ENCODE measurements at regions not wholly inside any gene's neighbourhood (a gene's known extent, or its start where the extent isn't known, plus 50 kb on each side); places are given as distances from the start of the nearest gene placed in this dataset.

DNA sequence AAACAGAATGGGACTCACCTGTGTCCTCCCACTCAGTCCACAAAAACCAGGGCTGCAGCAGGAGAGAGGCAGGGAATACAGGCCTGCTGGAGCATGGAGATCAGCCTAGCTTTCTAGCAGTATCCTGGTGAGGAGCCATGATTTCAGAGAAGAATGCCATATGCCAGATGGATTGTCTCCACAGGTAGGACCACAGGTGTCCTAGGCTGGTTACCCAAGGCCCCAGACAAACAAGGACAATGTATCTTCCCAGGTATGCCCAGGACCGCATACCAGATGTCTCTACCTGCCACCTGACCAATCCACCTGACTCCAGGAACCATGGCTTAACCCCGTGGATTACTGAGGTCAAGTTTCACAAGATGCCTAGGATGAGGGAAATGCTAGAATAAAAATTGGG is 295.4 kb upstream of the NPSR1 start:
- no peak overlapping the region for H3K9ac ChIP-seq (ENCODE audit: low read depth, low read length)
- no peaks in the 10 kb centered on the region for H3K4me1 ChIP-seq (ENCODE audit: insufficient read depth, low read length)
- H3K4me3 ChIP-seq (ENCODE audit: low read length), result no peak overlapping the region
- H3K36me3 ChIP-seq (ENCODE audit: insufficient read depth, low read depth, low read length), result no peaks in the 10 kb centered on the region
- H3K9me3 ChIP-seq (ENCODE audit: insufficient read depth, low read depth, low read length), result no peaks in the 10 kb centered on the region
- H3K27ac ChIP-seq (ENCODE audit: low read length), result no peak overlapping the region
- peaks cover 26% of the 10 kb centered on the region for H3K27me3 ChIP-seq (ENCODE audit: insufficient read depth, low read length)

DNA sequence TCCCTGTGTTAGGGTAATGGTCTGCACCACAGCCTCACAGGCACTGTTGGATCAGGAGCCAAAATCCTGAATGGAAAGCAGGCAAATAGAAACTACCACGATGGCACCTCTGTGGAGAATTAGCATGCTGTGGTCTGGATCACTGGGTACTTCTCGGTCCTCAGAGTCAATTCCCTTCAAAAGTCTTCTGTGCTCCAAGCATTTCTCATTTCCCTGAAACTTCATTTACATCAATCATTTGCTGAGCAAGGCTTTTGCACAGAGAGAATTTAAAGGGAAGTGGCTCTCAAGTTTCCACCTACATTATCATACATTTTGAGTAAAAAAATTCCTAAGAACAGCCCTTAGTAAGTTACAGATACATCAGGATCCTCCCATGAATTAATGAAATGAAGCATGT is 293.9 kb upstream of the NPSR1 start:
- Histone ChIP-seq H3K27me3 (ENCODE audit: insufficient read depth, low read length) (peaks cover 10% of the 10 kb centered on the region), H3K4me3 (ENCODE audit: low read length) (no peak overlapping the region), H3K36me3 (ENCODE audit: insufficient read depth, low read depth, low read length) (no peaks in the 10 kb centered on the region), H3K9ac (ENCODE audit: low read depth, low read length) (no peak overlapping the region), H3K27ac (ENCODE audit: low read length) (no peak overlapping the region), H3K9me3 (ENCODE audit: insufficient read depth, low read depth, low read length) (no peaks in the 10 kb centered on the region), H3K4me1 (ENCODE audit: insufficient read depth, low read length) (no peaks in the 10 kb centered on the region)

GRCh38 chr7:34365011-34365410 is 293.0 kb upstream of the NPSR1 start:
- Histone ChIP-seq H3K4me1 (ENCODE audit: insufficient read depth, low read length) (no peaks in the 10 kb centered on the region), H3K27me3 (ENCODE audit: insufficient read depth, low read length) (peaks cover 2% of the 10 kb centered on the region), H3K9ac (ENCODE audit: low read depth, low read length) (no peak overlapping the region), H3K9me3 (ENCODE audit: insufficient read depth, low read depth, low read length) (no peaks in the 10 kb centered on the region), H3K27ac (ENCODE audit: low read length) (no peak overlapping the region), H3K36me3 (ENCODE audit: insufficient read depth, low read depth, low read length) (no peaks in the 10 kb centered on the region), H3K4me3 (ENCODE audit: low read length) (no peak overlapping the region)

GRCh38 chr7:34365611-34366010 is 292.4 kb upstream of the NPSR1 start:
- Histone ChIP-seq H3K4me3 (ENCODE audit: low read length) (no peak overlapping the region), H3K4me1 (ENCODE audit: insufficient read depth, low read length) (no peaks in the 10 kb centered on the region), H3K9me3 (ENCODE audit: insufficient read depth, low read depth, low read length) (no peaks in the 10 kb centered on the region), H3K27ac (ENCODE audit: low read length) (no peak overlapping the region), H3K9ac (ENCODE audit: low read depth, low read length) (no peak overlapping the region), H3K27me3 (ENCODE audit: insufficient read depth, low read length) (no peaks in the 10 kb centered on the region), H3K36me3 (ENCODE audit: insufficient read depth, low read depth, low read length) (no peaks in the 10 kb centered on the region)

- no peaks in the 10 kb centered on the region for H3K4me1 ChIP-seq (ENCODE audit: insufficient read depth, low read length)
- H3K9me3 ChIP-seq (ENCODE audit: insufficient read depth, low read depth, low read length), result no peaks in the 10 kb centered on the region
- H3K27ac ChIP-seq (ENCODE audit: low read length), result no peak overlapping the region
- no peaks in the 10 kb centered on the region for H3K36me3 ChIP-seq (ENCODE audit: insufficient read depth, low read depth, low read length)
- no peaks in the 10 kb centered on the region for H3K27me3 ChIP-seq (ENCODE audit: insufficient read depth, low read length)
- H3K9ac ChIP-seq (ENCODE audit: low read depth, low read length), result no peak overlapping the region
- no peak overlapping the region for H3K4me3 ChIP-seq (ENCODE audit: low read length)
These were observed 286.1 kb upstream of the NPSR1 start for GRCh38 chr7:34371922-34372321.

DNA sequence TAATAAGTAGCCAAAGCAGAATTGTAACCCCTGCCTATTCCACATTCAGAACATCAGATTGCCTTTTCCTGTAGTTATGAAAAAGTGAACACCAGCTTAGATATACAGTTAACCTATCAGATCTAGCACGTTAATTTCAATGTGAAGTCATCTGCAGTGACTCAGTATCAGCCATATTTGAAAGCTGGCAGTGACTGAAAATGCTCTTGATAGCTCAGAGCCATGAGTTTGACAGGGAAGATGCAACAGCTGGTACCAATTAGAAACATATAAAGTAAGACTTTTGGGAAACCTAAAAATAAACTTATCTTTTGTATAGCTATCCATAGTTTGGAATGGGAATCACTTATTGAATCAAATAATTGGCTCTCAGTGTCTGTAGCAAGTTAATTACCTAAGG is 284.1 kb upstream of the NPSR1 start:
- Histone ChIP-seq H3K9ac (ENCODE audit: low read depth, low read length) (no peak overlapping the region), H3K4me3 (ENCODE audit: low read length) (no peak overlapping the region)

GRCh38 chr7:34382166-34382893 is 275.7 kb upstream of the NPSR1 start:
- H3K27ac ChIP-seq (ENCODE audit: low read length), result no peak overlapping the region
- peaks cover 4% of the 10 kb centered on the region; the same call in 1 of the 2 replicates for H3K4me1 ChIP-seq (ENCODE audit: insufficient read depth, low read length)
- H3K36me3 ChIP-seq (ENCODE audit: insufficient read depth, low read depth, low read length), result no peaks in the 10 kb centered on the region
- H3K4me3 ChIP-seq (ENCODE audit: low read length), result no peak overlapping the region
- no peak overlapping the region for H3K9ac ChIP-seq (ENCODE audit: low read depth, low read length)
- peaks cover 27% of the 10 kb centered on the region for H3K9me3 ChIP-seq (ENCODE audit: insufficient read depth, low read depth, low read length)
- H3K27me3 ChIP-seq (ENCODE audit: insufficient read depth, low read length), result no peaks in the 10 kb centered on the region

More for the DNA sequence above, 284.1 kb upstream of the NPSR1 start:
- Histone ChIP-seq H3K4me1 (ENCODE audit: insufficient read depth, low read length) (no peaks in the 10 kb centered on the region), H3K9me3 (ENCODE audit: insufficient read depth, low read depth, low read length) (no peaks in the 10 kb centered on the region), H3K27me3 (ENCODE audit: insufficient read depth, low read length) (no peaks in the 10 kb centered on the region), H3K36me3 (ENCODE audit: insufficient read depth, low read depth, low read length) (no peaks in the 10 kb centered on the region), H3K27ac (ENCODE audit: low read length) (no peak overlapping the region)

DNA sequence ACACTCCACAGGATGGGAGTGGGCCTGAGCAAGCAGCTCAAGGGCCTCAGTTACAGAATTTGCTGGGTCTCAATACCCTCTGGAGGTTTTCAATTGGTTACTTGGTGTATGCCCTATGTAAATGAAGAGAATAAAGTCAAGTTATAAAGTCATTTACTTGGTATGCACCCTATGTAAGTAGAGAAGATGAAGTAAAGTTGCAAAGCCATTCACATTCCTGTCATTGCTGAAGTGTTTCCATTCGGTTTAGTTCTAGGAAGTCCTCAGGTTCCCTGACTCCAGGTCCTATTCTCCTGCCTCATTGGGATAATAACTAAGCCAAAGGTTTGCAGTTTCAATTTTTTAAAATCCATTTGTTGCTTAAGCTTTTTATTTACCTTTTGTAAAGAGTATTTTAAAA is 272.6 kb upstream of the NPSR1 start:
- H3K4me1 ChIP-seq (ENCODE audit: insufficient read depth, low read length), result peaks cover 4% of the 10 kb centered on the region; the same call in 1 of the 2 replicates
- no peaks in the 10 kb centered on the region for H3K27me3 ChIP-seq (ENCODE audit: insufficient read depth, low read length)
- H3K27ac ChIP-seq (ENCODE audit: low read length), result no peak overlapping the region
- no peaks in the 10 kb centered on the region for H3K36me3 ChIP-seq (ENCODE audit: insufficient read depth, low read depth, low read length)
- H3K9me3 ChIP-seq (ENCODE audit: insufficient read depth, low read depth, low read length), result peaks cover 27% of the 10 kb centered on the region
- H3K9ac ChIP-seq (ENCODE audit: low read depth, low read length), result no peak overlapping the region
- no peak overlapping the region for H3K4me3 ChIP-seq (ENCODE audit: low read length)

DNA sequence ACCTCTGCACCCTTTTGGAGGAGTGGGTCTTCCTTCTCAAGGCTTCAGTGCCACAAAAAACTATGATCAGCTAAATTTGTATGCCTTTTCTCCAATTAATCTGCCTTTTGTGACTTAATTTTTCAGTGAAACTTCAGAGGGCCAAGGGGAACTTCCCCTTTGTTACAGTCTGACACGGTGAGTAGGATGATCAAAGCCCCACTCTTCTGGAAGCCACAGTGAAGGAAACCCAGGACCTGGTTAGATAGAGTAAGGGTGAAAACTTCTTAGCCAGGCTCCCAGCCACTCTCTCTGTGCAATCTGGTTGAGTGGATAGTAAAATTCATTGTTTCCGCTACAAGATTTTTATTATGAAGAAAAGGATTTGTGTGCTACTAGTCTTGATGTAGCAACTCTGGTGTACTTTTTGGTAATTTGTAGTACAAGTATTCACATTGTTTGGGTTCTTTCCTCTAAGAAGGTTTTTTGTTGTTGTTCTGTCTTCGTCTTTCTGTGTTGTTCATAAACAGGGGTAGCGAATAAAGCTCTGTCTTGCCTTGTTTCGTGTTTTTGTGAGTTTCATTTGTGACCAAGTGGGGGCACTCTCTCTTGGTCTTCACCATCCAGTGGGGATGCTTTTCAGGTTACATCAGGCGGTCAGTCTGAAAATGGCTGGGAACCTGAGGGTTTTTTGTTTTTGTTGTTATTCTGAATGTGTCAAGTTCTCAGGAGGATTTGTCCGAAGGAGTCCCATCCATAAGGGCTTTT is 268.5 kb upstream of the NPSR1 start:
- H3K4me3 ChIP-seq (ENCODE audit: low read length), result no peak overlapping the region
- no peaks in the 10 kb centered on the region for H3K36me3 ChIP-seq (ENCODE audit: insufficient read depth, low read depth, low read length)
- H3K9me3 ChIP-seq (ENCODE audit: insufficient read depth, low read depth, low read length), result no peaks in the 10 kb centered on the region
- H3K27ac ChIP-seq (ENCODE audit: low read length), result no peak overlapping the region
- H3K27me3 ChIP-seq (ENCODE audit: insufficient read depth, low read length), result no peaks in the 10 kb centered on the region
- H3K4me1 ChIP-seq (ENCODE audit: insufficient read depth, low read length), result peaks cover 29% of the 10 kb centered on the region; the same call in 1 of the 2 replicates
- no peak overlapping the region for H3K9ac ChIP-seq (ENCODE audit: low read depth, low read length)

DNA sequence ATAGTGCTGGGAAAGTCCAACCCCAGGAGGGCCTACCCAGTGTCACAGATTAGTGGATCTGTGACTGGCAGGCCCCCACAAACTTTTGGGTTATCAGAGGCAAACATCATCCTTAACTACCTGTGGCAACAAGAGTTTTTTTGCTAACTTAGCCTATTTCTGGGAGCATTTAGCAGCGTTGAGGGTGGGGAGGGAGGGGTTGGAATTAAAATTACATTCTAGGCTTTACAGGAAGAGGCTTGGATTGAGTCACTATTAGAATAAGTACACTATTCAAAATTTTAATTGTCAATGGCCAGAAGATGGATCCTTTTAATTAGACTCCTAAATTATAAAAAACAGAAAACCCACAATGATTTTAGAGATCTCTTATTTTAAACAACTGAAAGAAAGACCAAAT is 267.9 kb upstream of the NPSR1 start:
- no peaks in the 10 kb centered on the region for H3K9me3 ChIP-seq (ENCODE audit: insufficient read depth, low read depth, low read length)
- no peaks in the 10 kb centered on the region for H3K36me3 ChIP-seq (ENCODE audit: insufficient read depth, low read depth, low read length)
- H3K27me3 ChIP-seq (ENCODE audit: insufficient read depth, low read length), result no peaks in the 10 kb centered on the region
- no peak overlapping the region for H3K4me3 ChIP-seq (ENCODE audit: low read length)
- no peak overlapping the region for H3K27ac ChIP-seq (ENCODE audit: low read length)
- H3K4me1 ChIP-seq (ENCODE audit: insufficient read depth, low read length), result peaks cover 31% of the 10 kb centered on the region; the same call in 1 of the 2 replicates
- H3K9ac ChIP-seq (ENCODE audit: low read depth, low read length), result no peak overlapping the region

GRCh38 chr7:34392972-34393371 is 265.0 kb upstream of the NPSR1 start:
- H3K9ac ChIP-seq (ENCODE audit: low read depth, low read length), result no peak overlapping the region
- no peak overlapping the region for H3K4me3 ChIP-seq (ENCODE audit: low read length)
- H3K36me3 ChIP-seq (ENCODE audit: insufficient read depth, low read depth, low read length), result no peaks in the 10 kb centered on the region
- no peaks in the 10 kb centered on the region for H3K27me3 ChIP-seq (ENCODE audit: insufficient read depth, low read length)
- no peaks in the 10 kb centered on the region for H3K9me3 ChIP-seq (ENCODE audit: insufficient read depth, low read depth, low read length)
- no peak overlapping the region for H3K27ac ChIP-seq (ENCODE audit: low read length)
- peaks cover 31% of the 10 kb centered on the region; the same call in 1 of the 2 replicates for H3K4me1 ChIP-seq (ENCODE audit: insufficient read depth, low read length)

Data from iPS-20b (cell line).